H1 (cell line): ENCODE measurements at regions not wholly inside any gene's neighbourhood (a gene's known extent, or its start where the extent isn't known, plus 50 kb on each side); places are given as distances from the start of the nearest gene placed in this dataset.

Experiments used
- CTCF ChIA-PET: fragments of 300-600 bp; sonication (Branson Sonifier 250); formaldehyde crosslinking; loops from one replicate; lab custom pipeline; 2021; ENCODE audit not compliant: partially characterized antibody; lab: Charles Lee
- POLR2A ChIA-PET: fragments of 300-600 bp; sonication (Branson Sonifier 250); formaldehyde crosslinking; loops from one replicate; lab custom pipeline; 2021; ENCODE audit warnings: inconsistent platforms; ENCODE audit not compliant: partially characterized antibody; lab: Charles Lee
- DNase-seq, 2 experiments: peaks; one replicate each; pipeline versions ENCODE4 v3.0.0 to v3.0.0-alpha.2; 2010 to 2022; ENCODE audit warnings: low spot score in 2 of 2, low read depth in 1 of 2, mixed read lengths in 1 of 2
- FAIRE-seq: peaks from 2 replicates; lab custom pipeline; 2011; peaks lifted over from hg19 to GRCh38; lab: Jason Lieb, UNC
- H2AFZ ChIP-seq: 2 replicates; pipeline ENCODE4 v1.8.1; 2012; ENCODE audit warnings: low read length, inconsistent platforms
- H2AK5ac ChIP-seq: 2 replicates; pipeline ENCODE4 v1.6.1; 2013; ENCODE audit warnings: low read depth, low read length
- H2BK120ac ChIP-seq: replicated peaks from 2 replicates; pipeline ENCODE3; 2013; ENCODE audit warnings: low read depth, low read length, inconsistent platforms
- H2BK12ac ChIP-seq: 2 replicates; pipeline ENCODE4 v1.6.1; 2013; ENCODE audit warnings: low read depth, low read length
- H2BK15ac ChIP-seq: 2 replicates; pipeline ENCODE4 v1.6.1; 2013; ENCODE audit warnings: low read length
- H2BK20ac ChIP-seq: 2 replicates; pipeline ENCODE4 v1.6.1; 2013; ENCODE audit warnings: low read length
- H2BK5ac ChIP-seq: 2 replicates; pipeline ENCODE4 v1.6.1; 2013; ENCODE audit warnings: low read depth, low read length
- H3K14ac ChIP-seq: 2 replicates; pipeline ENCODE4 v1.6.1; 2013; ENCODE audit warnings: inconsistent platforms; ENCODE audit not compliant: insufficient read length
- H3K18ac ChIP-seq: 2 replicates; pipeline ENCODE4 v1.6.1; 2013; ENCODE audit warnings: low read length; ENCODE audit errors: extremely low read depth
- H3K23ac ChIP-seq: 2 replicates; pipeline ENCODE4 v1.6.1; 2013; ENCODE audit warnings: inconsistent platforms; ENCODE audit not compliant: insufficient read length
- H3K23me2 ChIP-seq: 2 replicates; pipeline ENCODE4 v1.6.1; 2013; ENCODE audit warnings: low read depth, low read length
- H3K27ac ChIP-seq: 2 replicates; pipeline ENCODE4 v1.6.1; 2011; ENCODE audit warnings: low read depth, low read length, inconsistent platforms
- H3K27me3 ChIP-seq, 4 experiments: replicated peaks in 1 of 4; 1 replicate in 1 of 4; 2 replicates in 3 of 4; pipeline versions ENCODE4 v1.6.1 to v1.8.1; 2011 to 2013; ENCODE audit warnings: low read length in 3 of 4, mild to moderate bottlenecking in 3 of 4, inconsistent platforms in 2 of 4, mixed read lengths in 2 of 4, moderate library complexity in 1 of 4; ENCODE audit not compliant: control insufficient read depth in 3 of 4, insufficient read depth in 3 of 4; ENCODE audit errors: extremely low read depth in 1 of 4
- H3K36me3 ChIP-seq, 4 experiments: 2 replicates each; pipeline versions ENCODE4 v1.6.1 to v1.8.1; 2011 to 2013; ENCODE audit warnings: mild to moderate bottlenecking in 4 of 4, low read length in 3 of 4, moderate library complexity in 2 of 4, control low read depth in 1 of 4, inconsistent platforms in 1 of 4; ENCODE audit not compliant: insufficient read depth in 4 of 4, control insufficient read depth in 2 of 4
- H3K4ac ChIP-seq: replicated peaks from 2 replicates; pipeline ENCODE3; 2013; ENCODE audit warnings: low read length, low read depth, mixed read lengths, inconsistent platforms; ENCODE audit not compliant: insufficient read length
- H3K4me1 ChIP-seq, 4 experiments: replicated peaks in 1 of 4; 1 replicate in 1 of 4; 2 replicates in 3 of 4; pipeline versions ENCODE4 v1.6.1 to v1.8.1; 2011 to 2013; ENCODE audit warnings: low read length in 3 of 4, inconsistent platforms in 2 of 4, mixed read lengths in 1 of 4; ENCODE audit not compliant: insufficient read depth in 4 of 4, control insufficient read depth in 3 of 4
- H3K4me2 ChIP-seq, 2 experiments: 2 replicates each; pipeline versions ENCODE4 v1.6.1 to v1.8.1; 2011 to 2013; ENCODE audit warnings: low read depth in 2 of 2, low read length in 2 of 2, control low read depth in 1 of 2, inconsistent platforms in 1 of 2, mild to moderate bottlenecking in 1 of 2; ENCODE audit not compliant: insufficient read depth in 1 of 2
- H3K4me3 ChIP-seq, 4 experiments: fragments of 200-600, 300-600 bp in 1 of 4; sonication (generic), shearing (Covaris generic), sonication (Bioruptor Twin) in 1 of 4; 2 replicates each; pipeline versions ENCODE4 v1.5.1 to v1.8.1; 2011 to 2016; ENCODE audit warnings: low read length in 4 of 4, low read depth in 3 of 4, control low read depth in 2 of 4, inconsistent platforms in 2 of 4, mild to moderate bottlenecking in 2 of 4, mixed read lengths in 1 of 4, moderate library complexity in 1 of 4; ENCODE audit not compliant: insufficient read depth in 2 of 4; ENCODE audit errors: extremely low read depth in 1 of 4
- H3K56ac ChIP-seq: replicated peaks from 2 replicates; pipeline ENCODE3; 2013; ENCODE audit warnings: low read depth, mild to moderate bottlenecking, mixed read lengths, low read length, inconsistent platforms; ENCODE audit not compliant: insufficient read length
- H3K79me1 ChIP-seq: 2 replicates; pipeline ENCODE4 v1.6.1; 2013; ENCODE audit warnings: low read depth, low read length, control low read depth
- H3K79me2 ChIP-seq, 2 experiments: 2 replicates each; pipeline versions ENCODE4 v1.6.1 to v1.8.1; 2012 to 2013; ENCODE audit warnings: low read length in 2 of 2, mild to moderate bottlenecking in 2 of 2, inconsistent platforms in 1 of 2; ENCODE audit not compliant: insufficient read depth in 2 of 2, control insufficient read depth in 1 of 2
- H3K9ac ChIP-seq, 4 experiments: replicated peaks in 1 of 4; 1 replicate in 1 of 4; 2 replicates in 3 of 4; pipeline versions ENCODE4 v1.6.1 to v1.8.1; 2011 to 2013; ENCODE audit warnings: low read depth in 3 of 4, low read length in 3 of 4, control low read depth in 2 of 4, mild to moderate bottlenecking in 2 of 4, moderate library complexity in 2 of 4, inconsistent platforms in 1 of 4; ENCODE audit errors: extremely low read depth in 1 of 4
- H3K9me3 ChIP-seq, 2 experiments: 2 replicates each; pipeline versions ENCODE4 v1.6.1 to v1.8.1; 2012 to 2013; ENCODE audit warnings: mild to moderate bottlenecking in 2 of 2, moderate library complexity in 2 of 2, control low read depth in 1 of 2, inconsistent platforms in 1 of 2, low read depth in 1 of 2, low read length in 1 of 2, mixed read lengths in 1 of 2; ENCODE audit not compliant: insufficient read depth in 2 of 2
- H4K20me1 ChIP-seq, 2 experiments: replicated peaks in 1 of 2; 2 replicates each; pipeline versions ENCODE3 to v1.8.1; 2011 to 2013; ENCODE audit warnings: inconsistent platforms in 2 of 2, low read length in 2 of 2, mild to moderate bottlenecking in 1 of 2; ENCODE audit not compliant: insufficient read depth in 2 of 2, control insufficient read depth in 1 of 2
- H4K5ac ChIP-seq: 2 replicates; pipeline ENCODE4 v1.6.1; 2013; ENCODE audit warnings: low read length, low read depth, mixed read lengths, inconsistent platforms; ENCODE audit not compliant: insufficient read length
- H4K8ac ChIP-seq: 2 replicates; pipeline ENCODE4 v1.8.0; 2013; ENCODE audit warnings: mild to moderate bottlenecking, moderate library complexity, low read length, inconsistent platforms; ENCODE audit not compliant: insufficient read depth; ENCODE audit errors: extremely low read depth
- H4K91ac ChIP-seq: replicated peaks from 2 replicates; pipeline ENCODE3; 2013; ENCODE audit warnings: low read length, mixed read lengths, inconsistent platforms; ENCODE audit not compliant: insufficient read length
- BCL11A ChIP-seq, 2 experiments: IDR thresholded peaks; one replicate each; pipeline ENCODE4 v1.6.1; 2011; ENCODE audit warnings: low read depth in 2 of 2, low read length in 2 of 2, mild to moderate bottlenecking in 2 of 2
- CBX8 ChIP-seq: fragments of 300-800, 300-1000 bp; sonication (generic); IDR thresholded peaks from 2 replicates; pipeline ENCODE4 v1.7.1; 2016; ENCODE audit warnings: low read depth, low read length, borderline replicate concordance
- CREB1 ChIP-seq: IDR thresholded peaks from 2 replicates; pipeline ENCODE4 v1.6.1; 2012; ENCODE audit warnings: inconsistent platforms
- CTBP2 ChIP-seq: IDR thresholded peaks from 2 replicates; pipeline ENCODE4 v1.7.0; 2011; ENCODE audit warnings: borderline replicate concordance, mild to moderate bottlenecking, moderate library complexity, mixed read lengths, low read length; ENCODE audit not compliant: insufficient read depth, insufficient read length
- EZH2 ChIP-seq: fragments of 200-600 bp; sonication (generic); IDR thresholded peaks from 2 replicates; pipeline ENCODE4 v1.7.1; 2012; ENCODE audit warnings: low read depth, mild to moderate bottlenecking, moderate library complexity, low read length, inconsistent platforms; ENCODE audit not compliant: severe bottlenecking
- GTF2F1 ChIP-seq: IDR thresholded peaks from 2 replicates; pipeline ENCODE4 v1.6.1; 2012; ENCODE audit warnings: low read depth, low read length, improper control_type of control experiment, borderline replicate concordance
- JUND ChIP-seq: IDR thresholded peaks from 2 replicates; pipeline ENCODE4 v1.6.1; 2011; ENCODE audit warnings: mild to moderate bottlenecking, improper control_type of control experiment, low read length
- KDM1A ChIP-seq: fragments of 200-600, 300-600 bp; sonication (generic); IDR thresholded peaks from 2 replicates; pipeline ENCODE4 v1.7.1; 2016; ENCODE audit warnings: mild to moderate bottlenecking, low read length, borderline replicate concordance
- KDM5A ChIP-seq: fragments of 200-600 bp; IDR thresholded peaks from 2 replicates; pipeline ENCODE4 v1.7.1; 2012; ENCODE audit warnings: mild to moderate bottlenecking, low read length, inconsistent platforms, mixed read lengths
- POLR2AphosphoS5 ChIP-seq: IDR thresholded peaks from 2 replicates; pipeline ENCODE4 v1.6.1; 2011; ENCODE audit warnings: low read depth, low read length
- RAD21 ChIP-seq, 2 experiments: IDR thresholded peaks in 1 of 2; conservative IDR thresholded peaks in 1 of 2; 2 replicates each; pipeline ENCODE4 v1.6.1; 2011; ENCODE audit warnings: low read depth in 2 of 2, low read length in 2 of 2, improper control_type of control experiment in 1 of 2, inconsistent platforms in 1 of 2, mild to moderate bottlenecking in 1 of 2, moderate library complexity in 1 of 2
- SIX5 ChIP-seq: IDR thresholded peaks from 2 replicates; pipeline ENCODE4 v1.6.1; 2011; ENCODE audit warnings: mild to moderate bottlenecking, low read depth, low read length
- TAF7 ChIP-seq: optimal IDR thresholded peaks from 2 replicates; pipeline ENCODE3; 2011; ENCODE audit warnings: low read depth, mild to moderate bottlenecking, inconsistent platforms, low read length, moderate library complexity, borderline replicate concordance
- YY1 ChIP-seq: IDR thresholded peaks from 2 replicates; pipeline ENCODE4 v1.6.1; 2011; ENCODE audit warnings: low read depth, mild to moderate bottlenecking, low read length
- WGBS, 2 experiments: shearing (Covaris generic) in 1 of 2; methylation state at CpG; one replicate each; pipeline versions ENCODE4 v1.1.6 to v1.1.7; 2013 to 2015; ENCODE audit warnings: low lambda C conversion rate in 2 of 2, mixed read lengths in 2 of 2, inconsistent platforms in 1 of 2, low coverage in 1 of 2, missing lambda C conversion rate in 1 of 2; ENCODE audit not compliant: insufficient replicate concordance in 2 of 2, insufficient coverage in 1 of 2, insufficient read length in 1 of 2; ENCODE audit errors: extremely low coverage in 1 of 2, missing lambda C conversion rate in 1 of 2; 5-methylcytosine and 5-hydroxymethylcytosine counted together
- TF ChIP-seq, protein P1 (sequence below): IDR thresholded peaks from 2 replicates; pipeline ENCODE4 v1.6.1; 2012; ENCODE audit warnings: inconsistent platforms

DNA sequence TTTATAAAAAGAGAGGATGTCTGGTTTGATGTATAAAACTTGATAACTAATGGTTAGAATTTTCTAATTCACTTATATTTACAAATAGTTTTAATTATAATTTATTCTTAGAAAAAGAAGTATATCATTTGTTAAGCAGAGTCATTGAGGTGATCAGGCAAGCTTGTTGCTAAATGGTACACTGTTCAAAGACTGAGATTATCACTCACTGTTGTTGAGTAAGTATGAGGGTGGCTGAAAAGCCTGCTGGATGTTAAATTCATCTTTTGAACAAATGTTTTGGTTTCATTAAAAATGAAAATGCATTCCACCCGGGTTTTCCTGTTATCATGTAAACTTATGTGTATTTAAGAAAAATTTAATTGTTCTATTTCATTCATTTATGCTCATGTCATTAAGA, 451.8 kb downstream of the ADAMTS20 start:
- CTCF ChIA-PET = no interaction called here
- H4K5ac ChIP-seq = no peak overlapping the region
- H2BK120ac ChIP-seq = no peak overlapping the region
- 89% methylated on average over 1 of the region's 1 CpG; no CpG with 5 or more reads in 1 of the 2 experiments for WGBS, 2 experiments
- H3K36me3 ChIP-seq = no peaks in the 10 kb centered on the region
- no peaks in the 10 kb centered on the region for H3K27me3 ChIP-seq
- no peak overlapping the region for H3K9ac ChIP-seq
- H3K23me2 ChIP-seq = no peaks in the 10 kb centered on the region
- no peaks in the 10 kb centered on the region for H4K20me1 ChIP-seq
- DNase-seq (no peak), FAIRE-seq (no peak)
- H2BK20ac ChIP-seq = no peak overlapping the region
- H2BK15ac ChIP-seq = no peak overlapping the region
- H3K14ac ChIP-seq = no peak overlapping the region
- H3K4me3 ChIP-seq = no peak overlapping the region
- no peak overlapping the region for H4K8ac ChIP-seq
- no peak overlapping the region for H2BK12ac ChIP-seq
- no peak overlapping the region for H3K27ac ChIP-seq
- no peak overlapping the region for H3K4me2 ChIP-seq
- H3K79me2 ChIP-seq = no peaks in the 10 kb centered on the region
- no peak overlapping the region for H2AFZ ChIP-seq
- no peak overlapping the region for H3K18ac ChIP-seq
- POLR2A ChIA-PET = no interaction called here
- no peak overlapping the region for H3K56ac ChIP-seq
- H3K9me3 ChIP-seq = no peaks in the 10 kb centered on the region
- peaks cover 0 to 8% (median 0%) of the 10 kb centered on the region in 4 experiments; a peak in 2 of 7 replicates for H3K4me1 ChIP-seq
- no peak overlapping the region for H3K23ac ChIP-seq
- H3K4ac ChIP-seq = no peak overlapping the region
- H3K79me1 ChIP-seq = no peaks in the 10 kb centered on the region
- H2AK5ac ChIP-seq = no peak overlapping the region
- H4K91ac ChIP-seq = no peak overlapping the region
- H2BK5ac ChIP-seq = no peak overlapping the region
- TF ChIP-seq BCL11A (IDR thresholded peaks at IDR 0.05; ENCODE audit: low read depth in 2 of 2, low read length in 2 of 2) = no peak
- TF ChIP-seq SIX5 = no peak
- no peak for TF ChIP-seq KDM1A
- TF ChIP-seq, protein P1, sequence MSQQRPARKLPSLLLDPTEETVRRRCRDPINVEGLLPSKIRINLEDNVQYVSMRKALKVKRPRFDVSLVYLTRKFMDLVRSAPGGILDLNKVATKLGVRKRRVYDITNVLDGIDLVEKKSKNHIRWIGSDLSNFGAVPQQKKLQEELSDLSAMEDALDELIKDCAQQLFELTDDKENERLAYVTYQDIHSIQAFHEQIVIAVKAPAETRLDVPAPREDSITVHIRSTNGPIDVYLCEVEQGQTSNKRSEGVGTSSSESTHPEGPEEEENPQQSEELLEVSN = no peak
- TF ChIP-seq JUND = no peak
- TF ChIP-seq CREB1 = no peak
- no peak for TF ChIP-seq CTBP2
- TF ChIP-seq POLR2AphosphoS5 = no peak
- no peak for TF ChIP-seq RAD21 (IDR thresholded peaks at IDR 0.05 in 1 of 2, conservative IDR thresholded peaks at IDR 0.05 in 1 of 2; ENCODE audit: low read depth in 2 of 2, low read length in 2 of 2)
- no peak for TF ChIP-seq GTF2F1
- no peak for TF ChIP-seq TAF7
- TF ChIP-seq KDM5A = no peak
- TF ChIP-seq YY1 = no peak
- TF ChIP-seq CBX8 = no peak
- no peak for TF ChIP-seq EZH2
